Fibroblast of lung (primary cell): ENCODE measurements at regions not wholly inside any gene's neighbourhood (a gene's known extent, or its start where the extent isn't known, plus 50 kb on each side); places are given as distances from the start of the nearest gene placed in this dataset.

Experiments used
- DNase-seq, 2 donors: peaks; one replicate each; pipeline versions ENCODE4 v3.0.0 to v3.0.0-alpha.2; 2010; ENCODE audit warnings: low read depth in 2 of 2
- H2AFZ ChIP-seq: 2 replicates; pipeline ENCODE4 v1.5.1; 2012; ENCODE audit warnings: low read length, control low read depth, inconsistent platforms
- H3K27ac ChIP-seq: 2 replicates; pipeline ENCODE4 v1.5.1; 2011; ENCODE audit warnings: low read length, control low read depth; ENCODE audit not compliant: insufficient read depth
- H3K27me3 ChIP-seq: 2 replicates; pipeline ENCODE4 v1.5.1; 2011; ENCODE audit warnings: mild to moderate bottlenecking, low read length; ENCODE audit not compliant: control insufficient read depth, insufficient read depth
- H3K36me3 ChIP-seq: 2 replicates; pipeline ENCODE4 v1.5.1; 2011; ENCODE audit warnings: low read length; ENCODE audit not compliant: control insufficient read depth, insufficient read depth
- H3K4me1 ChIP-seq: 2 replicates; pipeline ENCODE4 v1.5.1; 2011; ENCODE audit warnings: low read length; ENCODE audit not compliant: control insufficient read depth, insufficient read depth; ENCODE audit errors: extremely low read depth
- H3K4me2 ChIP-seq: 2 replicates; pipeline ENCODE4 v1.5.1; 2011; ENCODE audit warnings: low read length, control low read depth; ENCODE audit not compliant: insufficient read depth; ENCODE audit errors: extremely low read depth
- H3K4me3 ChIP-seq, 4 experiments: fragments of 200-600 bp in 1 of 4; sonication (generic) in 1 of 4; replicated peaks in 1 of 4; 2 replicates each; pipeline ENCODE4 v1.5.1; 2011 to 2016; ENCODE audit warnings: low read length in 4 of 4, low read depth in 3 of 4, mild to moderate bottlenecking in 3 of 4, control low read depth in 2 of 4, inconsistent platforms in 1 of 4, mixed read lengths in 1 of 4; ENCODE audit not compliant: insufficient read depth in 1 of 4; ENCODE audit errors: control extremely low read depth in 1 of 4
- H3K79me2 ChIP-seq: 2 replicates; pipeline ENCODE4 v1.5.1; 2012; ENCODE audit warnings: mild to moderate bottlenecking, low read length, inconsistent platforms; ENCODE audit not compliant: control insufficient read depth, insufficient read depth
- H3K9ac ChIP-seq: 2 replicates; pipeline ENCODE4 v1.5.1; 2011; ENCODE audit warnings: mild to moderate bottlenecking, low read length, control low read depth; ENCODE audit not compliant: insufficient read depth
- H3K9me3 ChIP-seq: 2 replicates; pipeline ENCODE4 v1.5.1; 2012; ENCODE audit warnings: low read depth, low read length; ENCODE audit not compliant: control insufficient read depth, insufficient read depth
- H4K20me1 ChIP-seq: 2 replicates; pipeline ENCODE4 v1.5.1; 2011; ENCODE audit warnings: low read length; ENCODE audit not compliant: control insufficient read depth, insufficient read depth; ENCODE audit errors: extremely low read depth
- CTCF ChIP-seq, 2 donors: IDR thresholded peaks in 1 of 2; conservative IDR thresholded peaks in 1 of 2; 1 replicate in 1 of 2; 2 replicates in 1 of 2; pipeline ENCODE4 v1.5.1; 2011 to 2012; ENCODE audit warnings: low read length in 2 of 2, control low read depth in 1 of 2, inconsistent platforms in 1 of 2, low read depth in 1 of 2, mild to moderate bottlenecking in 1 of 2
- EZH2 ChIP-seq: IDR thresholded peaks from 2 replicates; pipeline ENCODE4 v1.5.1; 2012; ENCODE audit warnings: low read length, control low read depth, mild to moderate bottlenecking; ENCODE audit errors: missing control alignments

GRCh38 chr11:28383456-28383855 is 275.3 kb downstream of the METTL15 start:
- DNase-seq = peak; percentile 21 to 73
- Histone ChIP-seq H3K27me3 (no peaks in the 10 kb centered on the region), H4K20me1 (no peaks in the 10 kb centered on the region), H3K79me2 (no peaks in the 10 kb centered on the region), H3K4me3 (no peak overlapping the region), H2AFZ (no peak overlapping the region), H3K9me3 (no peaks in the 10 kb centered on the region), H3K9ac (no peak overlapping the region), H3K4me1 (peaks cover 4% of the 10 kb centered on the region), H3K36me3 (no peaks in the 10 kb centered on the region), H3K4me2 (no peak overlapping the region), H3K27ac (peak overlapping the region; percentile 82)
- TF ChIP-seq CTCF (conservative IDR thresholded peaks at IDR 0.05 in 1 of 2, IDR thresholded peaks at IDR 0.05 in 1 of 2; ENCODE audit: low read depth in 1 of 2, low read length in 2 of 2) (no peak), EZH2 (no peak)
